NCI-H2227 (cell line): ENCODE measurements at regions not wholly inside any gene's neighbourhood (a gene's known extent, or its start where the extent isn't known, plus 50 kb on each side); places are given as distances from the start of the nearest gene placed in this dataset.

Source experiments
- DNase-seq: peaks from one replicate; lab custom pipeline; 2025; ENCODE audit not compliant: unreplicated experiment; lab: John Stamatoyannopoulos, UW

- DNase-seq = no peak
These were observed 117.4 kb upstream of the ID2 start for GRCh38 chr2:8564475-8564874.

DNA sequence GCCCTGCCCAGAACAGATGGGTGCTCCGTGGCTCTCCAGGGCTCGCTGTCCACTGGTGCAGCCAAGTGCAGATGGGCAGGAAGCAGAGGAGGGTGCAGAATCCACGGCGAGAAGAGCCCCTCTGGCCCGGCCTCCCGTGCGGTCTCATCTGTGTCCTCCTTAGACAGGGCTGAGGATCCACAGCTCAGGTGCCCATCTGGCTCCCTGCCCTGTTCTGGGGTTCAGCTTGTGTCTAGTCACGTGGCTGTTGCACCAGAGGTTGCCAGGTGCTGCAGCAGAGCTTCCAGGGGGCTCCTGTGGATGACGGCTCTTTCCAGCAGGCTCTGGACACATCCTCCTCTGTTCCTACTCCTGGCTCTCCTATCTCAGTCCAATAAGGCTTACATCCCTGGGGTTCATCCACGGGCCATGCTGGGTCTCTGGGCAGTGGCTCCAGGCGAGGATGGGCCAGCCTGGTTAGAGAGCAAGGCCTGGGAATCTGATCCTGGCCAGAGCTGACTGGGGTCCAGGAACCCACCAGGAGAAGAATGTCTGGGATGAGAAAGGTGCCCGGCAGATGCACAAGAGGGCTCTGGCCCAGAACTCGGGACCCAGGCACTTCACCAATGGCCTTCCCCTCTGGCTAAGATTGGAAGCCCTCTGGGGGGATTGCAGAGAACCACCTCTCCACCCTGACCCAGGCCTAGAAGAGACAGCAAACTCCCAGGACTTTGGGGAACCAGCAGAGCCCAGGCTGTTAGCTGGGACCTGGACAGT lies 116.3 kb upstream of the ID2 start:
- DNase-seq = no peak

- DNase-seq = no peak
These were observed 115.6 kb upstream of the ID2 start for GRCh38 chr2:8566155-8566670.

- peak; percentile 9 for DNase-seq
These were observed 114.9 kb upstream of the ID2 start for GRCh38 chr2:8566774-8567468.

- no peak for DNase-seq
These were observed 114.2 kb upstream of the ID2 start for GRCh38 chr2:8567469-8568260.

- no peak for DNase-seq
These were observed 113.1 kb upstream of the ID2 start for GRCh38 chr2:8568543-8569302.

DNA sequence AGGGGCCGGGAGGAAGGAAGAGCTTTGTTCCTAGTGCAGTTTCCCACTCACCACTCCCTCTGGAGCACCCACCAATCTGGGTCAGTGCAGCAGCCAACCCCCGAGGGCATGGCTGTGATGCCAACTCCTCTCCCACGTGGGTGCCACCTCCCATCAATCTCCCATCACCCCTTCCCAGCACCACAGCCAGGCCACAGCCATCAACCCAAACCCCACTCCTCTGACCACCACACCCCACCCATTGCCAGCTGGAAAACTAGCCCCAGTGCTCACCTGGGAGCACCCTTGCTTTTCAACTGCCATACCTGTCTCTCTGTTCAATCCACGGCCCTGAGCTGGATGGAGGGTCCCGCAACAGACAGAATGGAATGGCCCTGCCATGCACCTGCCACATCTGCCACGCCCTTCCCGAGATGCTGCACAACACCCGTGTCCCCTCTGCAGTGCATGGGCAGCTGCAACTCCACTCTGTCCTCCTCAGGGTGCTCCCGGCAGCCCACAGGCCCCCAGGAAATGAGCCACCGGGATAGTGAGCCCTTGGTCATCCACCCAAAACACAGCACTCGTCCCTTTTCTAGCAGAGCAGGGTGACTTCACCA lies 112.4 kb upstream of the ID2 start:
- DNase-seq = no peak

- no peak for DNase-seq
These were observed 111.2 kb upstream of the ID2 start for GRCh38 chr2:8570637-8571036.

DNA sequence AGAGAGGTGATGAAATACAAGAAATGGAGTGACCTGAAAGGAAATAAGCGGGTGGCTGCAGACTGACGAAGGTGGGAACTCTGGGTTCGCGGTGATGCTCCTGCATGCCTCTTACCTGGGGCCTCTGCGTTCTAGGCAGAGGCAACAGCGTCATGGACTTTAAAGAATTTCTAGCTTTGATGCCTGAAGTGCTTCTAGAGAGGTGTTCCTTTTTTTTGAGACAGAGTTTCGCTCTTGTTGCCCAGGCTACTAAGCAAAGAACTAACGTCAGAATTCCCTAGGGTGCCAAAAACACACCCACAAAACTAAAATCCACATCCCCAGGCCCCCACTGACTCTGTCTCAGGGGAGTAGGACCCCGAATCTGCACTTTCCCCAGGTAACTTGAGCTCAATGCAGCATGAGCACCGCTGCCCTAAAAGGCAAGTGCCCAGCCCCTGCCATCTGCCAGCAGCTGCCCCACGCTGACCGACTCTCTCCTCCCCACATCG lies 110.5 kb upstream of the ID2 start:
- DNase-seq = no peak

GRCh38 chr2:8571792-8572499 lies 109.9 kb upstream of the ID2 start:
- DNase-seq = no peak

DNA sequence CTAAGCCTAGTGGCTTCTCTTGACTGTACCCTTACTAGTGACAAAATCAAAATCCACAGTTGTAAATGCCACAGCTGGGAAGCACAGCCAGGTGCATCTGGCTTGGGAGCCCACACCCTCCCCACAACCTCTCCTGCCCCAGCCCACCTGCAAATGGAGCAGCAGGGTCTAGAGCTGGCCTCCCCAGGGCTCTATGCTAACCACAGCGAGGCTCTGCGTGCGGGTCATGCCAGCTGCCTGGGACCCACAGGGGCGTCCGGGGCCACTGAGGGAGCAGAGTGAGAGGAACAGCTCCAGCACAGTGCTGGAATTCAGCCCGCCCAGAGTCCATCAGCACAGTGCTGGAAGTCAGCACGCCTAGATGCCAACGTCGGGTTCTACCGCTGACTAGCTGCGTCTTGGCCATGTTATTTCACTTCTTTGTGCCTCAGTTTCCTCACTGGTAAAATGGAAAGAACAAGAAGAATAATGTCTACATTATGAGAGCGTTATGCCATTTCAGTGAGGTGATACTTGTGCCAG lies 109.1 kb upstream of the ID2 start:
- no peak for DNase-seq

DNA sequence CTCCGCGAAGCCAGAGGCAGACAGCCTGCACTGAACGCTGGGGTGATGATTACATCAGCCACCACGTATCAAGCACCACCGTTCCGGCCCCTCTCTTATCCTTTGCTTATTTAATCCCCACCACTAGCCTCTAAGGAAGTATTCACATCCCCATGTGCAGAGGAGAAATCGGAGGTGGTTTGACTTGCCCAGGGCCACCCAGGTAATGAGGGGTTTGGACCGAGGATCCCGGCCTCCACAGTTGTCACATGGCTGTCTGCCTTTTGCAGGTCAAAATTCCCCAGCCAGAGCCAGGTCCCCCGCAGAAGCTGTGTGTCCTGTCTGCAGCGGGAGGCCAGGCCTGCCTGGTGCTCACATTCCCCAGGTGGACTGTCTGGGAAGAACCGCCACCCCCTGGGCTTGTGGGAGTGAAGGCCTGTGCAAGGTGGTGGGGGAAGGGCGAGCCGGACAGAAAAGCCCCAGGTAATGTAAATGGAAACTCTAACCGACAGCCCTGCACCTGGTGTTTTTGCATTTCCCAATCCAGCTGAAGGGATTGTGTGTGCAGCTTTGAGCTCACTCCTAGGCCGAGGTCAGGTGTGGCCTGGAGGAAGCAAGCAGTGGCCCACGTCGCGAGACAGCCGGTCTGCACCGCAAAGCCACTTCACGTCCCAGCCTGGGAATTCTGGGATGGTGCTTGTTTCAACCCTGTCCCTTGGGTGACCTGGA lies 108.5 kb upstream of the ID2 start:
- no peak for DNase-seq

DNA sequence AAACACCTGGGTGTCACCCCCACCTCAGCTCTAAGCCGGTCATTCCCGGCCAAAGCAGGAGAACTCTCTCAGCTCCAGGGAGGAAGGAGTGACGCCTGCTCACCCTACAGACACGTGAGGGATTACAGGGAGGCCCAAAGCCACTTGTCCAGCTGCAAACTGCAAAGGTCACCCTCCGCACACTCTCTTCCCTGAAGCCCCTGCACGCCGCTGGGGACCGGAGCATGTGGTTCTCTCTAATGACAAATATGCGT lies 108.0 kb upstream of the ID2 start:
- no peak for DNase-seq

GRCh38 chr2:8574196-8575037 lies 107.4 kb upstream of the ID2 start:
- DNase-seq = no peak

GRCh38 chr2:8575038-8575833 lies 106.6 kb upstream of the ID2 start:
- DNase-seq = no peak

GRCh38 chr2:8575834-8576423 lies 105.9 kb upstream of the ID2 start:
- DNase-seq = peak; percentile 9

DNA sequence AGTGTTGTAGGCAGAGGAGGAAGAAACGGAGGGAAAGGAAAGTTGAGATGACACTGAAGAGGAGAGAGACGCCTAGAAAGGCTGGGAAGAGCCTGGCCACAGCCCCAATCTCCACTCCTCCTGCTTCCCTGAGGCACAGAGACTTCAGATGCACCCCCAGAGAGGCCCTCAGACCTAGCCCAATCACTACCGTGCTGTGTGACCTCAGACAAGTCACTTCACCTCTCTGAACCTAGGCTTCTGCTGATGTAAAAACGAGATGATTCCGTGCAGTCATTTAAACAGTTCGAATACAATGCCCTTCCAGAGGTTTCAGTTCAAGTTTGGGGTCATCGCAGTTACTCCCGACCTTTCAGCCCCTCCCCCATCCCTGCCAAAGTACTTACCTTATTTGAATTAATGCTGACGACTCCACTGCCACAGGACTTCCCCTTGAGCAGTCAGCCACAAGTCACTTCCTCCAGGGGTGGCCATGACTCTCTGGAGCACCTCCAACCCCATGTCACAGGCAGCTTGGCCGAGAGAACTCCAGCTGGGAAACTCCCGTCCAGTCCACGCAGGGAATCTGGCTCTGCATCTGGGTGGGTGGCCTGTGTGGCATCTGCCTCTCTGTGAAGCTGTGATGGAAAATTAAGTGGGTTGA lies 105.2 kb upstream of the ID2 start:
- DNase-seq = no peak
